SK-N-MC (cell line): ENCODE measurements at regions not wholly inside any gene's neighbourhood (a gene's known extent, or its start where the extent isn't known, plus 50 kb on each side); places are given as distances from the start of the nearest gene placed in this dataset.

Experiments used
- EZH2 ChIP-seq: fragments of 200-600 bp; sonication (generic); IDR thresholded peaks from one replicate; pipeline ENCODE4 v1.6.1; 2017; ENCODE audit warnings: antibody characterized with exemption
- FOXP2 ChIP-seq: optimal IDR thresholded peaks from 2 replicates; pipeline ENCODE3; 2011; ENCODE audit warnings: mild to moderate bottlenecking, moderate library complexity; ENCODE audit not compliant: insufficient read depth; ENCODE audit errors: extremely low read length, control extremely low read depth
- POLR2AphosphoS5 ChIP-seq: IDR thresholded peaks from 2 replicates; pipeline ENCODE4 v1.6.1; 2012; ENCODE audit warnings: mild to moderate bottlenecking, low read depth, low read length, borderline replicate concordance

DNA sequence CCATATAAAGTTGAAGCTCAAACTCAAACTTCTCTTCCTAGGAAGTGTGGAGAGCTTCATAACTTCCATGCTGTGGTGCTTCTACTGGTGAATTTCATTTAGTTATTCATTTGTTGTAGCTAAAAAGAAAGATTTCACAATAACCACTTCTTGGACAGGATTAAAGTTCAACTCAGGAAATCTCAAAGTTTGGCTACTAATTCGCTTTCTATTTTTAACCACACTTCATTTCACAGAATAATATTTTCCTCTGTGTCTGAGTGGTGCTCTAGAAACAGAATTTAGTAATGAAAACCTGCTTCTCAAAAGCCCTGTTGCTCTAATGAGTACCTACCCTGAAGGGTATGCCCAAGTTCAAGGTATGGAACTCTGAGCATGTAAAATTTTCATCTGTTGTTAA is 73.9 kb downstream of the ACTBL2 start:
- TF ChIP-seq POLR2AphosphoS5: no peak
- TF ChIP-seq EZH2: no peak
- no peak for TF ChIP-seq FOXP2
